ENCODE measurements at regions not wholly inside any gene's neighbourhood (a gene's known extent, or its start where the extent isn't known, plus 50 kb on each side); places are given as distances from the start of the nearest gene placed in this dataset.

GRCh38 chr21:15627011-15627410 is 102.8 kb upstream of the USP25 start:
- Histone ChIP-seq H3K9me3 (ENCODE audit: control insufficient read depth, insufficient read depth, low read depth, low read length) (no peaks in the 10 kb centered on the region), H3K4me3 (ENCODE audit: low read depth in 2 of 2, low read length in 2 of 2) (no peak overlapping the region), H3K4me1 (ENCODE audit: control insufficient read depth, insufficient read depth, low read length) (no peaks in the 10 kb centered on the region), H3K36me3 (ENCODE audit: control insufficient read depth, insufficient read depth, low read length) (no peaks in the 10 kb centered on the region), H3K27me3 (ENCODE audit: control insufficient read depth, insufficient read depth, low read length) (no peaks in the 10 kb centered on the region), H3K27ac (ENCODE audit: low read length) (no peak overlapping the region)
- no TSS peak for BruUV-seq (replicated peaks)
- no peak for TF ChIP-seq POLR2AphosphoS5 (IDR thresholded peaks at IDR 0.05; ENCODE audit: low read depth, low read length)
- TF ChIP-seq CTCF (IDR thresholded peaks at IDR 0.05), result no peak
- TF ChIP-seq REST (IDR thresholded peaks at IDR 0.05; ENCODE audit: insufficient read depth in 1 of 2, low read depth in 2 of 2, low read length in 1 of 2), result no peak
- no peak for TF ChIP-seq TCF7L2 (IDR thresholded peaks at IDR 0.05; ENCODE audit: low read depth, low read length)
- TF ChIP-seq SIN3A (IDR thresholded peaks at IDR 0.05; ENCODE audit: borderline replicate concordance, insufficient read depth, low read depth, low read length), result no peak
- in situ Hi-C loops (cut with HindIII; ENCODE audit: low pct_unique_long_range_greater_than_20kb, low sequenced_read_pairs), result no loop called here
- CTCF ChIA-PET, result no interaction called here
- DNase-seq (ENCODE audit: low read depth, low spot score) (no peak), ATAC-seq (no peak)
- intact Hi-C loops (cut with micrococcal nuclease; ENCODE audit: unreplicated experiment), result no loop called here
- POLR2A ChIA-PET, result no interaction called here

- Histone ChIP-seq H3K36me3 (ENCODE audit: control insufficient read depth, insufficient read depth, low read length) (no peaks in the 10 kb centered on the region), H3K27ac (ENCODE audit: low read length) (no peak overlapping the region), H3K4me3 (ENCODE audit: low read depth in 2 of 2, low read length in 2 of 2) (no peak overlapping the region), H3K27me3 (ENCODE audit: control insufficient read depth, insufficient read depth, low read length) (no peaks in the 10 kb centered on the region), H3K9me3 (ENCODE audit: control insufficient read depth, insufficient read depth, low read depth, low read length) (no peaks in the 10 kb centered on the region), H3K4me1 (ENCODE audit: control insufficient read depth, insufficient read depth, low read length) (no peaks in the 10 kb centered on the region)
- no peak for DNase-seq (ENCODE audit: low read depth, low spot score)
- BruUV-seq (replicated peaks), result no TSS peak
- intact Hi-C loops (cut with micrococcal nuclease; ENCODE audit: unreplicated experiment), result no loop called here
- ChIA-PET CTCF (no interaction called here), POLR2A (no interaction called here)
- ATAC-seq, result no peak
- in situ Hi-C loops (cut with HindIII; ENCODE audit: low pct_unique_long_range_greater_than_20kb, low sequenced_read_pairs), result no loop called here
- TF ChIP-seq TCF7L2 (IDR thresholded peaks at IDR 0.05; ENCODE audit: low read depth, low read length), result no peak
- TF ChIP-seq POLR2AphosphoS5 (IDR thresholded peaks at IDR 0.05; ENCODE audit: low read depth, low read length), result no peak
- no peak for TF ChIP-seq SIN3A (IDR thresholded peaks at IDR 0.05; ENCODE audit: borderline replicate concordance, insufficient read depth, low read depth, low read length)
- no peak for TF ChIP-seq REST (IDR thresholded peaks at IDR 0.05; ENCODE audit: insufficient read depth in 1 of 2, low read depth in 2 of 2, low read length in 1 of 2)
- TF ChIP-seq CTCF (IDR thresholded peaks at IDR 0.05), result no peak
Observed at GRCh38 chr21:15627823-15628222, 102.0 kb upstream of the USP25 start.

All from Panc1 (cell line).